ENCODE measurements at regions not wholly inside any gene's neighbourhood (a gene's known extent, or its start where the extent isn't known, plus 50 kb on each side); places are given as distances from the start of the nearest gene placed in this dataset.

- no peak for TF ChIP-seq CTCF (IDR thresholded peaks at IDR 0.05; ENCODE audit: borderline replicate concordance, insufficient read depth, low read depth, low read length)
- H3K4me3 ChIP-seq (ENCODE audit: low read depth, low read length): no peak overlapping the region
Measured at GRCh38 chr6:71164890-71165289, 123.7 kb upstream of the OGFRL1 start.

- no peak overlapping the region for H3K4me3 ChIP-seq (ENCODE audit: low read depth, low read length)
- TF ChIP-seq CTCF (IDR thresholded peaks at IDR 0.05; ENCODE audit: borderline replicate concordance, insufficient read depth, low read depth, low read length): no peak
Measured at GRCh38 chr6:71168233-71168765, 120.3 kb upstream of the OGFRL1 start.

- TF ChIP-seq CTCF (IDR thresholded peaks at IDR 0.05; ENCODE audit: borderline replicate concordance, insufficient read depth, low read depth, low read length): no peak
Measured at GRCh38 chr6:71171497-71172070, 117.0 kb upstream of the OGFRL1 start.

GRCh38 chr6:71179249-71179885 is 109.2 kb upstream of the OGFRL1 start:
- no peak for TF ChIP-seq CTCF (IDR thresholded peaks at IDR 0.05; ENCODE audit: borderline replicate concordance, insufficient read depth, low read depth, low read length)

More at GRCh38 chr6:71171497-71172070, 117.0 kb upstream of the OGFRL1 start:
- no peak overlapping the region for H3K4me3 ChIP-seq (ENCODE audit: low read depth, low read length)

GRCh38 chr6:71181565-71181964 is 107.0 kb upstream of the OGFRL1 start:
- H3K4me3 ChIP-seq (ENCODE audit: low read depth, low read length): no peak overlapping the region
- TF ChIP-seq CTCF (IDR thresholded peaks at IDR 0.05; ENCODE audit: borderline replicate concordance, insufficient read depth, low read depth, low read length): no peak

More at GRCh38 chr6:71179249-71179885, 109.2 kb upstream of the OGFRL1 start:
- H3K4me3 ChIP-seq (ENCODE audit: low read depth, low read length): no peak overlapping the region

GRCh38 chr6:71187141-71187540 is 101.5 kb upstream of the OGFRL1 start:
- TF ChIP-seq CTCF (IDR thresholded peaks at IDR 0.05; ENCODE audit: borderline replicate concordance, insufficient read depth, low read depth, low read length): no peak
- H3K4me3 ChIP-seq (ENCODE audit: low read depth, low read length): no peak overlapping the region

GRCh38 chr6:71190809-71191208 is 97.8 kb upstream of the OGFRL1 start:
- H3K4me3 ChIP-seq (ENCODE audit: low read depth, low read length): no peak overlapping the region
- TF ChIP-seq CTCF (IDR thresholded peaks at IDR 0.05; ENCODE audit: borderline replicate concordance, insufficient read depth, low read depth, low read length): no peak

All from GM12875 (cell line).